ENCODE measurements at regions not wholly inside any gene's neighbourhood (a gene's known extent, or its start where the extent isn't known, plus 50 kb on each side); places are given as distances from the start of the nearest gene placed in this dataset.
"Not testable (repeated sequence)": the region's sequence is repeated elsewhere in the genome, so short reads cannot be mapped to it uniquely, and the experiment has no call there.

DNA sequence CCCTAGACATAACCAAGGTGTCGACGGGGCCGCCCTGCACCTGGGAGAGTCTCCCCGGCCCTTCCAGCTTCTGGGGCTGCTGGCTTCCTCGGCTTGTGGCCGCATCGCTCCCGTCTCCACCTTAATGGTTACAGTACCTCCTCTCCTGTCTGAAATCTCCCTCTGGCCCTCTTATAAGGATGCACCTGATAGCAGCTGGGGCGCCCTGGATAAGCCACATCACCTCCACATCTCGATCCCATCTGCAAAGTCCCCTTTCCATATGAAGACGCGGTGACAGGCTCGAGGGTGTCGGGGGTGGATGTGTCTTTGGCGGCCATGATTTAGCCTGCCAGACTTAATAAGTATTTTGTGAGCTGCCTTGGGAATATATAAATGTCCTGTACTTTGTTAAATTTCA lies 169.0 kb downstream of the NPIPB11 start:
- DNase-seq (ENCODE audit: low read depth in 2 of 2): not testable (repeated sequence)

DNA sequence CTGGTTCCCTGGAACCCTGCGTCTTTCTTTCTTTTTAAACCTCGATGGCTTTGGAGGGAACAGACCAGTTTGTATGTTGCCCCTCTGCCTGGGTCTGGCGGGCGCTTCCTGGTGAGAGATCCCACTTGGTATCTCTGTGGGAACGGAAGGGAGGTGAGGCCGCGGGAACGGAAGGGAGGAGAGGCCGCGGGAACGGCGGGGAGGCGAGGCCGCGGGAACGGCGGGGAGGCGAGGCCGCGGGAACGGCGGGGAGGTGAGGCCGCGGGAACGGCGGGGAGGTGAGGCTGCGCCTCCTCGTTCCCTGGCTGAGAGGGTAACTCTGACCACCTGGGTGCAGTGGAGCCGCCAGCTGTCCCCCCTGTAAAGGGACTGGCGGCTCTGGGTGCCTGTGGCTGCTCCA lies 169.5 kb downstream of the NPIPB11 start:
- DNase-seq (ENCODE audit: low read depth in 2 of 2): not testable (repeated sequence)

DNA sequence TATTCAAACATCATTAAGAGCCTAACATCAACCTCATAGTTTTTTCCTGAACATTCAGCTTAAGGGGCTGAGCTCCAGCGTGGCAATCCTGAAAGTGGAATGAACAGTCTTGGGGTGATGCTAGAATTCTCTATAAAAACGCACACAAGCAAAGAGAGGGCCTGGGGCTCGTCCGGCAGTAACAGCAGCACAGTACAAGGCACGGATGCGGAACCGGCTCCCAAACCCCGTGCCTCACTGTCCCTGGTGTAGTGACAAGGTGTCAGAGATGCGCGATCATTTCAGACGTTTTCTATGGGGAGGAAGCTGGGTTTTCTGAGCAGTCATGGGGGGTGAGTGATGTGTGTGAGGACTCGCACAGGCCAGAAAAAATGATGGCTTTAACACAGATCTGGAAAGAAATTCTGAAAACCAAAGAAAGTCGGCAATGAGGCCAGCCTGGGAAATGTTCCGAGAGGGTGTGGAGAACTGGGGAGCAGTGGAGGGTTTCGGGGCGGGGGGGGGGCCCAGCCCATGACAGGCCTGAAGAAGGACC lies 170.6 kb downstream of the NPIPB11 start:
- not testable (repeated sequence) for DNase-seq (ENCODE audit: low read depth in 2 of 2)

DNA sequence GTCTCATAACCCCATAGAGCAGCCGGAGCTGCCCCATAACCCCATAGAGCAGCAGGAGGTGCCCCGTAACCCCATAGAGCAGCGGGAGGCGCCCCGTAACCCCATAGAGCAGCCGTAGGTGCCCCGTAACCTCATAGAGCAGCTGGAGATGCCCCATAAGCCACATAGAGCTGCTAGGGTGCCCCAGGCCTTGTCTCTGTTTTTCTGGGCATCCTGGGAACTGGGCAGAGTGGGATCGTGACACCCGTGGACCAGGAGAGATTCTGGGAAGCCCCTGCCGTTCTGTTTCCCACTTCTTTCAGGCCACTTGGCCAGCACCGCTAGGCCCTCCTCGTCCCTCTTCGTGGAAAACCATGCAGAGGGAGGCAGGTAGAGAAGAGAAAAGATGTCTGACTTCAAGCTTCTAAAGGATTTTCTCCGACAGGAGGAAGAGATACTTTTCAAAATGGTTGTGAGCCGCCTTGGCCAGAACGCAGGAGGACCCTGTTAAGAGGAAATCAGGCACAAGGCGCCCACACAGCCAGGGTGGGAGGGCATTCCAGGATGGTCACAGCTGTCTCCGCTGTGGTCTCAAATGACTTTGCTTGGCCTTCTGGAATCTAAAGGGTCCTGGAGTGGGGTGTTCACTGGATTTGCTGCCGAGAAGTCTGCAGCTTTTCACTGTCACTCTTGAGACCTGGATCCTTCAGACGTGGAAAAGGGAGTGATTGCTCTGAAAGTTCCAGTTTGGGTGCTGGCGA lies 171.8 kb downstream of the NPIPB11 start:
- DNase-seq (ENCODE audit: low read depth in 2 of 2): not testable (repeated sequence)

DNA sequence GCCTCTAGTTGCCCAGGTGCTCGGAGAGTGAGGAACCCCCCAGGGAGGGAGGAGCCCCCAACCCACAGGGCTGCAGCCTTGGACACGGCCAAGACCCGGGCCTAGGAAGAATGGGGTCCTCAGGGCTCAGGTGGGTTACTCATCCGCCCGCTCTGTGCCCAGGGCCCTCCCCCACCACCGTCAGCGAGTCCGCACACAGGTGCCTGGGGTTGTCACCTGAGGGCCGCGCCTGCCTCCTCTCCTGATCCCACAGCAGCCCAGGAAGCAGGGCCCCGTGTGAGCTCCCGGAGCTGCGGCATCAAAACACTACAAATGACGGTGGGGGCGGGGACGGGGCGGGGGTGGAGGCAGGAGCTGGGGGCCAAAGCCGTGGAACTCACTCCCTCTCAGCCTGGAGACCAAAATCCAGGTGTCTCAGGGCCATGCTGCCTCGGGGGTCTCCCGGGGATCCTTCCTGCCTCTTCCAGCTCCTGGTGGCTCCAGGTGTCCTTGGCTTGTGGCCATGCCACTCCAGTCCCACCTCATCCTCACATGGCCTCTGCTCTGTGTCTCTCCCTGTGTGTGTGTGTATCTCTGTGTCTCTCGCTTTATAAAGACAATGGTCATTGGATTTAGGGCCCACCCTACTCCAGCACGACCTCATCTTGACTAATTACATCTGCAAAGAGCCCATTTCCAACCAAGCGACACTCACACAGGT lies 172.7 kb downstream of the NPIPB11 start:
- not testable (repeated sequence) for DNase-seq (ENCODE audit: low read depth in 2 of 2)

DNA sequence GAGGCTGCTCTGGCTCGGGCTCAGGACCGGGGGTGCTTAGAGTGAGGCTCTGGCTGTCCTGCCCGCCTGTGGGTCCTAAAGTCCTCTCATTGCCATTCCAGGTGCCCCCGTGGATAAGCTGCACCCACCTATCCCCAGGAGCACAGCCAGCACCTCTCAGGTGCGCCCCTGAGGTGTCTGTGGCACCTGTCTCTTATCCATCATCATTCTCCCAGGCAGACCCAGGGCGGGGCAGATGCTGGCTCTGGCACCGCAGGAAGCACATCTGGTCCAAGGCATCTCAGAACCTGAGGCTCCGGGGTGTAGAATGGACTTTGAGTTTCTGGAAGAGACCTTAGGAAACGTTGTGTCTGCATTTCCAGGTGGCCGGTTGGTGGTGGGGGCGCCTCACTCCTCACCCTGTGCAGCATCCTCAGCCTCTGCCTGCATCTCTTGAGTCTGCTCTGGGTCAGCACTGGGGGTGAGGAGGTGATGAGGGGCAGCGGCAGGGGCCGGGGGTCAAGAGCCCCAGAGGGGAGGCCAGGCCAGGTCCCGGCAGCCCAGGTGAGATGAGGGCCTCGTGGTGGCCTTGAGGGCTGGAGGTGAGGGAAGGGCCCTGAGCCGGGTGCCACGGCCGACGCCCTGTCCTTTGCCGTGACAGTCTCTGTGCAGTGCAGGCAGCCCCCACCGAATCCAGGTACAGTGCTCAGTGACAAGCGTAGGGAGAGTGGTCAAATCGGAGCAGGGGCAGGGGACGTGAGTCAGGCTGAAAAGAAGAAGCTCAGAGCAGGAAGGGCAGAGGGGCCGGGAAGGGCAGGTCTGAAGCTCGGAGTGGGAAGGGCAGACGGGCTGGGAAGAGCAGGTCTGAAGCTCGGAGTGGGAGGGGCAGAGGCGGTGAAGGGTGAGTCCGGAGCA lies 173.5 kb downstream of the NPIPB11 start:
- no peak for DNase-seq (ENCODE audit: low read depth in 2 of 2)

DNA sequence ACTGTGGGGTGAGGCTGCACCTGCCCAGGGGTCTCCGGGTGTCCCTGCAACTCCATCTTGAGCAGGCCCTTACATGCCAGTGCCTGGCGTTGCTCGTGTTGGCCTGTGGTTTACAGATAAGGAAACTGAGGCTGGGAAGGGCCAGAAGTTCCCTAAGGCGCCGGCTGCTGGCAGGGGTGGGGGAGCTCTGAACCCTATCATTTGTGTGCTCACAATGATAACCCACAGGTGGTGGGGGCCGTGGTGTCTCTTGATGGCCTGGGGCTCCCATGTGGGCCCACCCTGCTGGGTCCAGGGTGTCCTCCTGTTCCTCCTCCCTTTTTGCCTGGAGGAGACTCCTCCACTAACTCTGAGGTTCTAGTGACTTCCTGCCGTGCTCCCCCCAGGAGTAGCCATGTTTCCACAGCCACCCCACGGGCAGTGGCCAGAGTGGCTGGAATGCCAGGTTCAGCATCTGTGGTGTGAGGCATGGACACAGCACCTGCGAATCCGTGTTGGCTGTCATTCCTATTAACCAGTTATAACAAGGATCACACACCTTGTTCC lies 174.3 kb downstream of the NPIPB11 start:
- DNase-seq (ENCODE audit: low read depth in 2 of 2): not testable (repeated sequence)

DNA sequence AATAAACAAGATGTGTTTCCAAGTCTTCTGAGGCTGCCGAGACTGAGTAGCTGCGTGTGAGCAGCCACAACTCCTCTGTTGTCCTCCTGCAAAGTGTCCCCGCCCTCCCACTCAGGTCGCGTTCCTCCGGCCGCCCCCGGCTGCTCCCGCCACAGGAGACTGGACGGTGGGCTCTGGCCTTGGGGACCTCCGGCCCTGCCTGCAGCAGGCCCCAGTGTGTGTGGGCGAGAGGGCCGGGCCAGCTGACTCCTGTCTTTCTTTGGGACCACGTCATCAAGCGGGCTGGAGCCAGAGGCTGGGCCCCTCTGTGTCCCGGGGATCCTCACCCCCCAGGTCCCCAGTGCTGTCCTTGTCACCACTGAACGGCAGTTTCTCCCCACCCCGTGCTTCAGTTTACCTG lies 175.3 kb downstream of the NPIPB11 start:
- no peak for DNase-seq (ENCODE audit: low read depth in 2 of 2)

DNA sequence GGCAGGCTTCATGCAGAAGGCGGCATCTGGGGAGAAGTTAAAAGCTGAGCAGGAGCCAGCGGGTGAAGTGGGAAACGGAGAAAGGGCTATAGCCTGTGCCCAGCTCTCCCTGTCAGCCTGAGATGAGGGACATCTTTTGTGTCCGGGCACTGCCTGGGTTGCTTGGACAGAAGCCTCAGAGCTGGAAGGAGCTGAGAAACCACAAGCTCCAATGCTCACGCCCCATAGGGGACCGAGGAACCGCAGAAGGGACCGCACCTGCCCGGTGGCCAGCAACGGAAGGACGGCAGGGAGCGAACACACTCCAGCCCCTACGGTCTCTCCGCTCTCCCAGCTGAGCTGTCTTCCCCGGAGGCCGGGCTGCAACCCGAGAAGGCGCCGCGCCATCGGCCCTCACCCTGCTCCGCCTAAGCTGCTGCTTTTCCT lies 175.8 kb downstream of the NPIPB11 start:
- no peak for DNase-seq (ENCODE audit: low read depth in 2 of 2)

DNA sequence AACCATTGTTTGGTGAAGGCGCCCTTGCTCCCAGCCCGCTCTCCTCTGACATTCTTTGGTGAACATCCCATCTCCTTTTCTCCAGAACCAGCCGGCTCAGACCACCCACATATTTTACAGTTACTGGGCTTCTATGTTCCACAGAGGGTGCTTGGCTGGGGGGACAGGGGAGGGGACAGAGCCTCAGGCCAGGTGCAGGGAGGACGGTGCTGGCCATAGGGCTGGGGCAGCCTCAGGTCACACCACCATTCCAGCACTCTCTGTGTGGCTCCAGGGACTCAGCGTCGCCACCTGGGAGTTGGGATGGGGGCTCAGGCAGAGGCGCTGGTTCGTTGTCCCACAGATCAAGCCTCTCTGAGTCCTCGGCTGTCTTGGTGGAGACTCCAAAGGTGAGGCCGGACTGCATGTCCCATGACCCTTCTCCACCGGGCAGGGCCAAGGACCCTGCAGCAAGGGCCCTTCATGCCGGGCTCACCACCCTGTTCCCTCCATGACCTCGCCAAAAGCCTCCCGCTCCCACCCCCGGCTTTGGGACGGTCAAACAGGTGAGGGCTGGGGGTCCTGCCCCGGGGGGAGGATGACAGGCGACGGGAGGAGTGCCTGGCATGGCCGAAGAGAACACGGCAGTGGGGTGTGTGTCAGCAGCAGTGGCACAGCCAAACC lies 176.4 kb downstream of the NPIPB11 start:
- not testable (repeated sequence) for DNase-seq (ENCODE audit: low read depth in 2 of 2)

DNA sequence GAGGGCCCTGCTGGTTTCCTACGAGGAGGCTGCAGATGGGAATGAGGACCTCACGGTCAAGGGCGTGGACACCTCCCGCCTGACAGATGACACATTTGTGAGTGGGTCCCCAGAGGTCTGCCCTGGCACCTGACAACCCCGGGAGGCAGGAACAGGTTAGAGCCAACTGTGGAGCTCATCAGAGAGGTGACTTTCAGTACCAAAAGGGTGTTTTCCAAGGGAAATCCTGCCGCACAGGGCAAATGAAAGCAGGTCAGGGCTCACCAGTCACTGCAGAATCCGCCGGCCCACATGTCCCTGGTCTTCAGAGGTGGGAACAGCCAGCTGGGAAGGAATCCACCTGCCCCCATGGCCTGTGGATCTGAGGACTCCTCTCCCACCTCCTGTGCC lies 176.9 kb downstream of the NPIPB11 start:
- DNase-seq (ENCODE audit: low read depth in 2 of 2): peak in 1 of 2 donors; percentile 71

DNA sequence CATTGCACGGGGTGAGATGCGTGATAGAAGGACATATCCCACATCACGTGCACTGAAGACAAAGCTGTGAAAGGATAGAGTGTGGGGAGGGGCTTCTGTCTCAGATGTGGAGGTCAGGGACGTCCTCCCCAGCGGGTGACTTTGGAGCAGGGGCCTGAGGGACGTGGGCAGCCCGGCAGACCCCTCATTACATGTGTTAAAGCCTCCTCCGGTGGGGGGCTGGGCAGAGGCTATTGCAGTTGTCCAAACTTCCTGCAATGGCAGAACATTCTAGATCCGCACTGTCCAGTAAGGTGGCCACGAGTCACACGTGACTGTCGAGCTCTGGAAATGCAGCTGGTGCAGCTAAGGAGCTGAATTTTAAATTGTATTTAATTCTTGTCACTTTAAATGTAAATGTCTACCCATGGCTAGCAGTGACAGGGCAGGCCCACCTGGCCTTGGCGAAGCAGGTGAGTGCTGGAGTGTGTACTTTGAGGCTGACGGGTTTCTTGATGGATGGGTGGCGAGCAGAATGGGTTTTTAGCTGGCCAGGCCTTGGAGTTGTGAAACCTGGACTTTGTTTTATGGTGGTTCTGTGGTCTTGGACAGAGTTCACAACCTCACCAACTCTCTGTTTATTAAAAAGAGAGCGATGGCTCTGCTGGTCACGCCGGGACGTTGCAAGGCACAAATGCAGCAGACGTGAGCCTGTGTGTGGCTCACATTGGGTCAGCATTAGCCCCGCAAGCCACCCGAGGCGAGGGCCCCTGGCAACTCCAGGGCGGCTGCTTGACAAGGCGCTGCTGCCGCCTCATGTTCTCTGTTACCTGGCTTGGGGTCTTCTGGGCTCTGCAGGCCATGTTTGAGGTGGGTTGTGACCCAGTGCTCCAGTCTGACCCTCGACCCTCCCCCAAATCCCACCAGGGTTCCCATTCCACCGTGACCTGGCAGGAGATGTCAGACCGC lies 177.6 kb downstream of the NPIPB11 start:
- not testable (repeated sequence) for DNase-seq (ENCODE audit: low read depth in 2 of 2)

DNA sequence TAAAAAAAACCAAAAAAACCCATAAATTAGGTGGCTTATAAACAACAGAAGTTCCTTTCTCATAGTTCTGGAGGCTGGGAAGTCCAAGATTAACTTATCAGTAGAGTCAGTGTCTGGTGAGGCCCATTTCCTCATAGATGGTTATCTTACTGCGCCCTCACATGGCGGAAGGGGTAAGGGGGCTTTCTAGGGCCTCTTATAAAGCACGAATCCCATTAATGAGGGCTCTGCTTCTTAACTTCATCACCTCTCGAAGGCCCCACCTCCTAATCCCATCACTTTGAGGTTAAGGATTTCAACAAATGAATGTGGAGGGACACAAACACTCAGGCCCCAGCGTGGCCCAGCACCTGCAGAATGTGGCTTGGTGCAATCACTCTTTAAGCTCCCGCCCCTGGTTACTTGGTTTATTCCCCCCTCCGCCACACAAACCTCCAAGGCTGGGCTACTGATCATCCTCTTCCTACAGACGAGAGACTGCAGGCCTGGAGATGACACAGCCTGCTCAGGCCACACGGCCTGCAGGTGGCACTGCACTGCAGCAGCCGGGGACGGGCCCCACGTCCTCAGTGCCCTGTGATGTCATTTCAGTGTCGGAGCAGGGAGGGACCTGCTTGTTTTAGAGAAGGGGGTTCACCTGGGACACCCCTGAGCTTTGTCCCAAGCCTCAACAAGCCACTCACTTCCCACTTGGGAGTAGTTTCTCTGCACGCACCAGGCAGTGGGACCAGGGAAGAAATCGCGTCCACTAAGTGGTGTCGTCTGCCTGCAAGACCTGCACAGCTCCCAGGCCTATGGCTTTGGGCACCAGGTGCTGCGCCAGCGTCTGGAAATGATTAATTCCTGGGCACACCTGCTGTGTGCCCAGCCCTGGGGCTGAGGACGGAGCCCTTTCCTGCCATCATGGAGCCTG lies 178.5 kb downstream of the NPIPB11 start:
- DNase-seq (ENCODE audit: low read depth in 2 of 2): peak; percentile 75 to 76

DNA sequence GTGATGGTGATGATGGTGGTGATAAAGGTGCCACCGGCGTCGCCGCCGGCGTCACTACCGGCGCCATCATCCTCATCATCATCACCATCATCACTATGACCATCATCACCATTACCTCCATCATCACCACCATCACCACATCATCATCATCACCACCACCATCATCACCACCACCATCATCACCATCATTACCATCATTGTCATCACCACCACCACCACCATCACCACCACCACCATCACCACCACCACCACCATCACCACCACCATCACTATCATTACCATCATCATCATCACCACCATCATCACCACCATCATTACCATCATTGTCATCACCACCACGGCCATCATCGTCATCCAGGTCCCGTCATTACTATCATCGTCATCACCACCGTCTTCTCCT lies 179.7 kb downstream of the NPIPB11 start:
- no peak for DNase-seq (ENCODE audit: low read depth in 2 of 2)

DNA sequence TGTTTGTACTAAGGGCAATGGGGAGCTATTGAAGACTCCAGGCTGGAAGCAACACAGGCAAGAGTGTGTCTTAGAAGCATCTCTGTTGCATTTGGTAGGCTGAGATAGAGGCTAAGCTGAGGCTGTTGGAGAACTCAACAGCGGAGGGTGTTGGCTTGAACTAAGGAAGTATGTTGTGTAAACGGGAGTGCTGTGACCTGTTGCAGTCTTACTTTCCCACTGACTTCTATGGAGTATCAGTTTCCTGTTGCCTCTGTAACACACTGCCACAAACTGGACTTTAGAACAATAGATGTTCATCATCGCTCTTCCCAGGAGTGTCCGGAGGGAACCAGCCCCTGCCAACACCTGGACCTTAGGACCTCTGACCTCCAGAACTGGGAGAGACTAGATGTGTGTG lies 181.8 kb downstream of the NPIPB11 start:
- peak; percentile 63 to 90 for DNase-seq (ENCODE audit: low read depth in 2 of 2)

DNA sequence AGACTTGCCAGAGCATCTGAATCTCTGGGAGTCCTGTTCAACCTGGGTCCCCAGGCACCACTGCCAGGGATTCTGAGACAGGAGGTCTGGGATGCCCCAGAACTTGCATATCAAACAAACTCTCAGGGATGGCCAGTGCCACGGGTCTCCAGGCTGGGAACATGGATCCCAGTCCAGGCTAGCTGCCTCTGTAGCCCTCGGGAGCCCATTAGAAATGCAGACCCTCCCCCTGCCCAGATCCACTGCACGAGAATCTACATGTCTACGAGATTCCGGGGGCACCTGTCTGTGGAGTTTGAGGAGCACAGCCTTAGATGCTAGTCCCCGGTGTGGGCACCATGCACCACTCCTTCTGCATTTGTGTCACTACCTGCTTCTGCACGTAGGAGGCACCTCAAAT lies 183.9 kb downstream of the NPIPB11 start:
- not testable (repeated sequence) for DNase-seq (ENCODE audit: low read depth in 2 of 2)

DNA sequence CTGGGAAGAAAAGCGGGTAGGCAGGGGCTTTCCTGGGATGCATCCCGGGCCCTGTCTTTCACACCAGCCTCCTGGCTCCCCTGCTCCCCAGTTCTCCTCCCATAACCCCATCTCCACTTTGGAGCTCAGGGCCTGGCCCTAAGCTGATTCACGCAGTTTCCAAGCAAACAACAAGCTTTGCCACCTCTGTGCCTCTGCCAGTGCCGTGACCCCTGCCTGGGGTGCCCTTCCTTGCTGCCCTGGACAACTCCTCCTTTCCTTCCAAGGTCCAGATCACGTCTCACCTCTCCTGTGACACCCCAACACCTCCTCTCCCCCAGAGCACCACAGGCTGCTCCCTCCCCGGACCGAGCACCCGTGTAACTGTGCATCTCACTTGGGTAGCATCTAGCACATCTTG lies 184.5 kb downstream of the NPIPB11 start:
- not testable (repeated sequence) for DNase-seq (ENCODE audit: low read depth in 2 of 2)

DNA sequence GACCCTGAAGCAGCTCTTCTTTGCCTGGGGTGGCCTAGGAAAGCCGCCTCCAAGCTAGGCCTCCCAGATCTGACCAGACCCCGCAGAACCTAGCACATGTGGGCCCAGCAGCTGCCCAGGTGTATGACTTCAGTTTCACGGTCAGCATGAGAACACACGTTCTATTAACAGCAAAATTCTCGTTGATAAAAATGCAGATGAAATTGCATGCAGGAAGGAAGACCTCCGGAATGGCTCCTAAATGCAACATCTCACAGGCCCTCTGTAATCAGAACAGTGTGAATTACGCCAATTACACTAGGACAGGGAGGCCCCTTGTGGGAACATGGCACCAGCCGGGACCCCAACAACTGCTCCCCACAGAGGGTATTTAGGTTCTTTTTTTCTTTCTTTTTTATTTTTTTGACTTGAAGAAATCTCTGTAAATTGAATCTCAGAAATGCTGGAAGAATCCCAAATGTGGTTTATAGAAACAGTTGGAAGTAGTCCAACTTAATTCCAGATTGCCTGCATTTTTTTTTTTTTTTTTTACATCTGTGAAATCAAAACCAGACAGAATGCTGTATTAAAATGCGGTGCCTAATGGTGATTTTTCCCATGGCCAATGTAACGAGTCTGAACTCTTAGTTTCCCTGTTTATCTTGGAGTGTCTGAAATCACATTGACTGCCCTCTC lies 185.1 kb downstream of the NPIPB11 start:
- DNase-seq (ENCODE audit: low read depth in 2 of 2): peak; percentile 29 to 61
